SIG-M5 treated with dmso at 0.1 percent for 504 hours (cell line): ENCODE measurements at regions not wholly inside any gene's neighbourhood (a gene's known extent, or its start where the extent isn't known, plus 50 kb on each side); places are given as distances from the start of the nearest gene placed in this dataset.
"Not testable (repeated sequence)": the region's sequence is repeated elsewhere in the genome, so short reads cannot be mapped to it uniquely, and the experiment has no call there.

Experiments
- DNase-seq: peaks from one replicate; lab custom pipeline; 2025; ENCODE audit not compliant: unreplicated experiment; lab: John Stamatoyannopoulos, UW

DNA sequence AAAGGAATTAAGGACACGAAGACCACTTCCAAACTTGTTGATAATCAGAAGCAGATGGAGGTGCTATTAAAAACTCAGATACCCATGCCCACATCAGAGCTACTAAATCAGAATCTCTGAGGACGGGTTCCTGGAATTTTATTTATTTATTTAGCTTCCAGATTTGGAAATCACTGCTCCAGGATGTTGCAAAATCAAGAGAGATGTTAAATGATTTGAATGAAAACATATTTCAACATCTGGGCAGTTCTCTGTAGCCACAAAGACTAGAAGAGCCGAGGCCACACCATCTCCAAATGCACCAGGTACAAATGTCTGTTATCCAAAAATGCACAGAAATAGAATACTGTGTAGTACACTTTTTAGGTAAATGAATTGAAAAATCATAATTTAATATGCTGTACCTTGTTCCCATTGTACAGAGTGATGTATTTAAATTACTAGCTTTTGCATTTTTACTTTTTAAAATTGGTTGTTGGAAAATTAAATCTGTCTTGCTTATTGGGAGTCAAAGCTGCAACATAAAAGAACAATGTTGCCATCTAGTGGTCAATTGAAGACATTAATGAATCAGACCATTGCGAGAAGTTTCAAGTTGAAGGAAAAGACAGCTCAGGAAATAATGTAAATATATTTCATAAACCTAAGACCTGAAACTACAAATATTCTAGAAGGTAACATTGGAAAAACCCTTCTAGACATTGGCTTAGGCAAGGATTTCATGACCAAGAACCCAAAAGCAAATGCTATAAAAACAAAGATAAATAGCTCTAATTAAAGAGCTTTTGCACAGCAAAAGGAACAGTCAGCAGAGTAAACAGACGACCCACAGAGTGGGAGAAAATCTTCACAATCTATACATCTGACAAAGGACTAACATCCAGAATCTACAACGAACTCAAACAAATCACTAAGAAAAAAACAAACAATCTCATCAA lies 151.3 kb upstream of the TTC29 start:
- DNase-seq, result peak; percentile 45

DNA sequence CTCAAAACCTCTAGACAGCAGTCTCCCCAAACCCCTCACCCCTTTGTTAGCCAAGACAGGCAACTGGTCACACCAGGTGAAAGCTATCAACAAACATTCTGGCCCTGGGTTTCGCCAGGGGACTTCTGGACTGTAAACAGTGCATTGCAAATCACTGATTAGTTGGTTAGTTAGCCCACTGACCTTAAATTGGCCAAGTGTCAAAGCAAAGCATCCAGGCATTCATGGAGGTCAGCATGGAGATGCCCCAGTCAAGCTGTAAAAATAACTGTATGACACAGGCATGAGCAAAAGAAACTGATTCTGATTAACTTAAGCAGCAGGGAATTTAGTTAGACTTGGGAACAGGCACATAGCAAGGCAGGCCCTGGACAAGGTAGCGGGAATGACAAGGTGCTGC lies 156.0 kb upstream of the TTC29 start:
- no peak for DNase-seq

DNA sequence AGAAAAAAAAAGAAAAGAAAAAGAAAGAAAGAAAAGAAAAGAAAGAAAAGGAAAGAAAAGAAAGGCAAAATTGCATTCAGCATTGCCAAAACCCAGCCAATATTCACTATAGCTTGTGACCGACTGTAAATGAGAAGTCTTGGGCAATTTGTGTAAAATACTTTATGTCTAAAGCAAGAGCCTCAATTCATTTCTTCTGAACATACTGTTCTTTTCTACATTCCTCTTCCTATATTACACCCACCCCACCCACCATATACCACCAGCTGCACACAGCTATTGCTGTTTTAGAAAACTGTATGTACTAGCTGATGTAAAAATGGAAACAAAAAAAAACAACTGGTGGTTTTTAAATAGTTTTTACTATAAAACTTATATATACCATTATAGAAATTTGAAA lies 156.9 kb upstream of the TTC29 start:
- DNase-seq, result no peak

DNA sequence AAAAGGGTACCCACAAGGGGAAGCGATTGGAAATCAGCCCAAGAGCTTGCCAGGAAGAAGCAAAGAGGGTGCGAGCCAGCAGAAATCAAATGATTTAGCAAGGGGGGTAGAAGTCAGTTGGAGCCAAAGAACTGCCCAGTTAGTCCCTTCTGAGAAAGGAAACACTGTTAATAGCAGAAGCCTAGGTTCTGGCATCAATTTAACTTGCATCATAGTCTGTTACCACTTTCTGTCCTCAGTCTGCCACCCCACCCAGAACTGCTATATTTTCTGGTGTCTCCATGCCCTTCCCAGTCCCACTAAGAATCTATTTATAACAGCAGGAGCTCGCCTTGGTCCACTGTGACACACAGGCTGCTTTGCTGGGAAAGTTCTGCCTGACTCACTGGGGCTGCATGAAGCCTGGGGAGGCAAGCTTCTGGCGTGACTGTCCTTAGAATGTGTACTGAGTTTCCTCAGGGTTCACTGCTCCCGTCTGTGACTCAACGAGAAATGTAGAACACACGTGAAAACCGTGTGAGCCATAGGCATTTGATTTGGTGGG lies 157.8 kb upstream of the TTC29 start:
- no peak for DNase-seq

DNA sequence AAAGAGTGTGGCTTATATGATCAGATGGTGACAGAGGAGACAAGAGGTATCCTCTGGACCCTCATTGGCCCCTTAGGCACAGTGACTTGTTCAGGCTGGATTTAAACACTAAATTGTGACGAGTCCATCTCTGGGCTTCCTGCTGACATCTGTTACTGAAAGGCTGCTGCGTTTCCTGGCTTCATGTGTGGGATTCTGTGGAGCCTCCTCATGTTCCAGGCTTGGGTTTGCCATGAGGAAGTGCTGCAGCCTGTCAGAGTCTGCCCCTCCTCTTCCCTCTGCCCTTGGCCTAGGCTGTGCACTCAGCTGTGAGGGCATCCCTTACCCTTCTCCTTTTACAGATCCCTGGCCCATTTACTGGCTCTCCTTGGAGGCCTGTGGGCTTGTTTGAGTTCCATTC lies 159.1 kb upstream of the TTC29 start:
- DNase-seq, result no peak

- DNase-seq, result no peak
These were observed 162.7 kb upstream of the TTC29 start for GRCh38 chr4:147108409-147108808.

DNA sequence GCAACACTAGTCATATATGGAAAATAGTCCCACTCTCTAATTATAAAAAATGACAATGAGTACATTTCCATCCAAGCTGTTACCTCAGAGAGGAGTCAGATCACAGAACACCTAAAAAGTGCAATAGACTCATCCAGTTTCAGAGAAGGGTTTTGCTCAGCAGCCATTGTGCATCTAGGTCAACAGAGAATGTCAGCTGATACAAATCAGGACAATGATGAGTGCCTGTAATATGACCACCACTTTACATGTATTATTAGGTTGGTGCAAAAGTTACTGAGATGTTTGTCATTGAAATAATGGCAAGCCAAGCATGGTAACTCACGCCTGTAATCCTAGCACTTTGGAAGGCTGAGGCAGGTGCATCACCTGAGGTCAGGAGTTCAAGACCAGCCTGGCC lies 164.1 kb upstream of the TTC29 start:
- no peak for DNase-seq

DNA sequence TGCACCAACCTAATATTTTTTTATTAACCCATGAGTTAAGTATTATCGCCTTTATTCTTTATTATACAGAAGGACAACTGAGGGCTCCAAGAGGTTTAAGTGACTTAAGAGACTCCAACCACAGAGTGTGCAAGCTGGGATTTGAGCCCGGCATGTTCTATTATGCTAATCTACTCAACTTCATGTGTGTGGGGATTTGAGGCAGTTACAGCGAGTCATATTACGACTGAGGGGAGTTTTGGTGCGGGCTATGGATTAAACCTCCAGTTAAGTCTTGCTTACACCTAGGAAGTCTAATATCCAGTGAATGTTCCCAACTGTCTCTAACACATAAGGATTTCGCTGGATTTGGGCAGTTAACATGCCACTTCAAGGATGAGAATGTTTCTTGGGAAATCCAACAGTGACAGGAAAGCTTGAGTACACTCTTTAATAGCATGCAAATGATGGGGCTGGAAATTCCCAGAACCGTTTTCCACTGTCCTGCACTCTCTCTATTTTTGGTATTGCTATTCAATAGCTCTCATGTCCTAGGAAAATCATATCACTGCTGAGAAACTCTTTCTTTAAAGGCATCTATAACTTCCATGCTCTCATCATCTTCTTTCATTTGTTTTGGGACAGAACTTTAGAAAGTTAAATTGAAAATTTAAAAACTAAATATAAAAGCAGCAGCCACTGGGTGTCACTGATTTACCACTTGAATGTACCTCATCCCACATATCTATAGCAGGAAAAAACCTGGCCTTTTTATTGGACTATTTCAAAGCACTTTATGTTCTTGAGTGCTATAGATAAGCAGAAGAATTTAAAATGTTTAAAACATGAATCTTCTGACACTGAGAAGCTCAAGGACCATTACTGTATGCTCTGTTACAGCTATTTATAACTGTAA lies 165.1 kb upstream of the TTC29 start:
- no peak for DNase-seq

DNA sequence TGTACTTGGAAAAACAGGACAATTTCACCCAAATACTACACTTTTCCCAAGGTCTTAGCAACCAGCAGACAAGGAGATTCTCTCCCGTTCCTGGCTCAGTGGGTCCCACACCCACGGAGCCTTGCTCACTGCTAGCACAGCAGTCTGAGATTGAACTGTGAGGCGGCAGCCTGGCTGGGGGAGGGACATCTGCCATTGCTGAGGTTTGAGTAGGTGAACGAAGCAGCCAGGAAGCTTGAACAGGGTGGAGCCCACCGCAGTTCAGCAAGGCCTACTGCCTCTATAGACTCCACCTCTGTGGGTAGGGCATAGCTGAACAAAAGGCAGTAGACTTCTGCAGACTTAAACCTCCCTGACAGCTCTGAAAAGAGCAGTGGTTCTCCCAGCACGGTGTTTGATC lies 166.5 kb upstream of the TTC29 start:
- not testable (repeated sequence) for DNase-seq

DNA sequence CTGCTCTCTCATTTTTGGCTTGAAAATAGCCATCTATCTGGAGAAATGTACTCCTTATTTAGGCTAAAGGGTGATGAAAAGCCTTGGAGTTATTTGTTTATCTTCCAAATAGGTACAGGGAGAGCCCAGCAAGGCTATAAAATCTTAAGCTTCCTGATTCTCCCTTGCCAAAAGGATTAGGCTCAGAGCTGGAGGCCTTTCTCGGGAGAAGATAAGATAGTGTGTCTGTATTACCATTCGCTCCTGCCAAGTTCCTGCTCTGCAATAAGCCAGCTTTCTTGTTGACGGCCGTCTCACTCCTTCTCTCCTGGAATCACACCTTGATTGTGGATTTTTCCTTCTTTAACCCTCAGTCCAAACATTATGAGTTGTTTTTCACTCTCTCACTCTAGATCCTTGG lies 171.8 kb upstream of the TTC29 start:
- no peak for DNase-seq

GRCh38 chr4:147118528-147118927 lies 172.9 kb upstream of the TTC29 start:
- DNase-seq, result no peak

DNA sequence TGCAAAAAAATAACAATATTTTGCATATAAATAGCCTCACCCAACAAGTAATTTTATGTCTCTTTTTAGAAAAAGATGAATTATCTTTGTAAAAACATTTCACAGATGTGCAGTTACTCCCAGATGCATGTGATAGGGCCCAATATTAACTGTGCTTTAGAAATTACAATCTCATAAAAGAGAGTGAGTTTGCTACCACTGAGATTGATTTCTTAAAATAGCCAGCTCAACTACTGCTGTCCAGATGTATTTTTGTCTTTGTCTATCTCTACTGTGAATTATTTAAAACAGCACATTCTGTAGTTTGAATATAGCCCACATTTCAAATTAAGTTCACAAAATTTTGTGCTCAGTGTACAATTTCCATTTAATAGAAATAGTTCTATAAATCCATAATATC lies 177.0 kb upstream of the TTC29 start:
- no peak for DNase-seq

GRCh38 chr4:147123146-147123545 lies 177.5 kb upstream of the TTC29 start:
- no peak for DNase-seq

- DNase-seq, result no peak
These were observed 183.1 kb upstream of the TTC29 start for GRCh38 chr4:147128787-147129186.

- DNase-seq, result no peak
These were observed 184.0 kb upstream of the TTC29 start for GRCh38 chr4:147129687-147130086.

DNA sequence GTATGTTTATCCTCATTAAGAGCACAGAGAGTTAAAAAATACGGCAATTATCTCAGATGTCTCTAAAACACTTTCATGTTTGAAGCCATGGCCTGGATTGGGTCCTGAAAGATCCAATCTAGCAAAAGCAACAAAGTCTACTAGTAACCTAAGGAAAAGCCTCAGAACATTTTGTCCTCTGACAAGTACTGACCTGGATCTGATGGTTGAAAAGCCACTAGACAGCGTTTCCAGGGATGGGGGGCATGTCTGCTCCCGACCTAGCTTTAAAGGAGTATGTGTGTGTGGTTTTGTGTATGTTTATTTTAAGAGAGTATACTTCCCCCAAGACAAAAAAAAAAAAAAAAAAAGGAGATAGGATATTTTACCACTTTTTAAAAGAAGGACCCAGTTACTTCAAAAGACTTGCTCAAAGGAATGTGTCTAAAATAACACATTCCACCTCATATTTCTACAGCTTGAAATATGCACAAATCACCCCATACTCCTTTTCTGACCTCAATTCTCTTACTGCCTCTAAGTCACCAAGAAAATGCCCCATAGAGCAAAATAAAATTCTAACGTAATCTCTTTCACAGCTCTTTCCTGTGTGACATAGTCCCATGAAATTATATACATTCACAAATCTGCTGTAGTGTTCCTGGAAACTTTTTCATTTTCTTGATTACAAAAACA lies 189.0 kb upstream of the TTC29 start:
- no peak for DNase-seq

DNA sequence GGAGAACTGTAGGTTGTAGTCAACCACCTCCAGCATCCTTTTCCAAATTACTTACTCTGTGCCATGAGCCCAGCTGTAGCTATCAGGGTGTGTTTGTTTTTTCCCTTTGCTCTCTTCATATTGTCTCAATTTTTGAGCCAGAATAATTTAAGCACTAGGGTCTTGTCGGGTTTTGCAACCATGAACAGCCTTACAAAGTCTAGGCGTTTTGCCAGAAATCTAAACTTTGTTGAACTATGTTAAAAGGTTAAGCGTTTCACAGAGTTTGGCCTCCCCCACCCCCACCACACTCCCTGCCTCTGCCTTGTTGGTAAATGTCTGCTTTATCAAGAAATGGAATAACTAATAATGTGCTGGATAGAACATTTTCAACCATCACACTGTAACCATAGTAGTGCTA lies 190.6 kb upstream of the TTC29 start:
- no peak for DNase-seq

DNA sequence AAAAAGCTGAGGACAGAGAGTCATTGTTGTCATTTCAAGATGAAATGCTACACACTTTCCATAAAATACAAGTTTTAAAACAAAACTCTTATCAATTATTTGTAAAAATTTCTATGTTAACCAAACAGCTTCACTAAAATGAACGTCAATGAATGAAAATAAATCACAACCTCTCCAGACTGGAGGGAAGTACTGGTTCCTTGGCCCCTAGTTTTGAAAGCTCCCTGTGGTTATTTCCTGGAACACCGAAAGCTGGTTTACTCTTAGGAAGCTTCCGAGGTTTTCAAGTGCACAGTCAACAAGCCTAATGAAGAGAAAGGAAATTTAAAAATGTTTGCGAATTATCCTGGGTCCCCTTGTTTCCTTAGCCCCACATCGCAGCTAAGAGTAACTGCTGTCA lies 191.1 kb upstream of the TTC29 start:
- DNase-seq, result no peak

DNA sequence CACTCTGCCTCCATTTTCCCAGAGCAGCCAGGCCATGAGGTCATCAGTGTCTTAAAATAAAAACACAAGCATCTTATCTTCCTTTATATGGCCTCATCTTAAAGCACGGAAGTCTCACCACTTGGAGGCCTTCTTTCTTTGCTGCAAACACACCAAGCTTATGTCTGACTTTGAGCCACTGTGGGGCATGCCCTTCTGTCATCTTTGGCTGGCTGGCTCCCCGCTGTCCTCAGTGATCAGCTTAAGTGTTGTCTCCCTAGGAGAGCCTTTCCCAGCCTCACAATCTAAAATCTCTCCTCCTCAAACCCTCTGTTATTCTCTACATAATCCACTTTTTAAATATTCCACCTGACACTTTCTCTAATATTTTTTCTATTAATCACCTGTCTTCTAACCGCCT lies 191.6 kb upstream of the TTC29 start:
- no peak for DNase-seq

DNA sequence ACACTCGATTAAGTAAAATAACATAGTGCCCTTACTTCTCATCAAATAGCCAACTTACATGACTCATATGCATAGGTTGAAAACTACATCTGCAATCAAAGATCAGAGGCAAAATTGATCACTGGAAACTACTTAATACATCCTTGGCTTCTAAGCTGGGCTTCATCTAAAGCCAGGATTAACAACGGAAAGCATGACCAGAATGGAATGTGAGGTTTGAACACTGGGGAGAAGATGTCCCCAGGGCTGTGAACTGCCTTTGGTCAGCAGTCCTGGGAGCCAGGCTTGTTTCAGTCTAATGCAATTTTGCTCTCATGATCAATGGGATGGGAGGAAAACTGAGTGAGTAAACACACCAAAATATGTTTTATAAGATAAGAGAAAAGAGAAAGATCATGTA lies 192.5 kb upstream of the TTC29 start:
- DNase-seq, result no peak
